GM21576 (cell line): ENCODE measurements at regions not wholly inside any gene's neighbourhood (a gene's known extent, or its start where the extent isn't known, plus 50 kb on each side); places are given as distances from the start of the nearest gene placed in this dataset.
"Not testable (repeated sequence)": the region's sequence is repeated elsewhere in the genome, so short reads cannot be mapped to it uniquely, and the experiment has no call there.

ENCODE experiments used
- ATAC-seq: cut with Tn5 transposase; IDR thresholded peaks from one replicate; pipeline ENCODE4 v1.9.1; 2021; ENCODE audit warnings: mild to moderate bottlenecking, moderate library complexity; ENCODE audit not compliant: unreplicated experiment

DNA sequence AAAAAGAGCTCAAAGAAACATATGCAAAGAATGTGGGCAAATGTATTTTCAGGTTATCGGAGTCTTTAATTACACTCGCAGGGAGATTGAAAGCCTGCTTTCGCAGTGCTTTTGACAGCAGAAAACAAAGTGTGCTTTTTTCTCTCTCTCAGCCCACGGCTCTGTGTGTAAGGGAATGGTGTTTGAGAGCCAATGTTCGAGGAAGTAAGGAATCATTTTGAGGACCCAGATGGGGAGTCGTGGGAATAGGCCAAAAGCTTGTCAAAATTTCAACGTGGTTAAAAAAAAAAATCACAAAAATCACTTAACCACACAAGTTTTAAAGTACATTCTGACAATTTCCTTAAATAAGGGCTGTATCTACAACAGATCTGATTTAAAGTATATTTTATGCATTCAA is 197.1 kb upstream of the IRS2 start:
- no peak for ATAC-seq

DNA sequence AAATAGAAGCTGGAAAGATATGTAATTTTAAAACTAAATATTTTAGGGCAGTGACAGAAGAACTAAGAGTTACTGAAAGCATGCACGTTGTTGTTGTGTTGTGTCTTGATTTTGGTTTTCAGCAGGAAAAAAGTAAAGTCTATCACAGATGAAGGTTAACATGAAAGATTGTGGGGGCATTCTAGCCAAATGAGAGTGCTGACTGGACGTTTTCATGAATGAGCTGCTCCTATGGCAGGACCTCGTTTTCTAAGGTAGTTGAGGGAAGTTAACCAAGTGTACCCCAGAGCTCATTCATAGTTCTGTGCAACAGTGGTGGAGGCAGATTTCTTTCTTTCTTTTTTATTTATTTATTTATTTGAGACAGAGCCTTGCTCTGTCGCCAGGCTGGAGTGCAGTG is 194.6 kb upstream of the IRS2 start:
- no peak for ATAC-seq

DNA sequence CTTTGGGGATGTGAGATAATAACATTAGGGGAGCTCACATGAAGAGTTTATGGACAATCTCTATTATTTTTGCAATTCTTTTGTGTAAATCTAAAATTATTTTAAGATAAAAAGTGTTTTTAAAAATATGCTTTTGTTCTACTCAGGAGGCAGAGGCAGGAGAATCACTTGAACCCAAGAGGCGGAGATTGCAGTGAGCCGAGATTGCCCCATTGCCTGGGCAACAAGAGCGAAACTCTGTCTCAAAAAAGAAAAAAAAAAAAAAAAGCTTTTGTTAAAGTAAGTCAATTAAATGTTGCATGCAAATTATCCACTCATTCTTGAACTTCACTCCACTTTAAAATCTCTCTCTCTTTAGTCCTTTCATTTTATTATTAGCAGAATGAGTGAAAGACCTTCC is 193.3 kb upstream of the IRS2 start:
- not testable (repeated sequence) for ATAC-seq

DNA sequence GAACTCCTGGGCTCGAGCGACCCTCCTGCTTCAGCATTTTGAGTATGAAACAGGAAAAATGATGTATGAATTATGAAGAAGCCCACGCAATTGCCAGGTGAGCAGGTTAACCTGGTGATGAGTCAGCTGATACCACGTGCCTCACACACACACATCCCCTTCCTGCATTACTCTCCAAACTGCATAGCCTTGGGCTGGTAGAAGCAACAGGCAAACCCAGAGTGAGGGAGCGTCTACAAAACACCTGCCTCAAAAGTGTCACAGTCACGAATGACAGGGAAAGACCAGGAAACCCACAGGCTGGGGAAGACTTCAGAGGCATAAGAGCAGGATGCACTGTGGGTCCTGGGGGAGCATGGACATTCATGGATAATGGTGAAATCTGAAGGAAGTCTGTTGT is 192.8 kb upstream of the IRS2 start:
- no peak for ATAC-seq

DNA sequence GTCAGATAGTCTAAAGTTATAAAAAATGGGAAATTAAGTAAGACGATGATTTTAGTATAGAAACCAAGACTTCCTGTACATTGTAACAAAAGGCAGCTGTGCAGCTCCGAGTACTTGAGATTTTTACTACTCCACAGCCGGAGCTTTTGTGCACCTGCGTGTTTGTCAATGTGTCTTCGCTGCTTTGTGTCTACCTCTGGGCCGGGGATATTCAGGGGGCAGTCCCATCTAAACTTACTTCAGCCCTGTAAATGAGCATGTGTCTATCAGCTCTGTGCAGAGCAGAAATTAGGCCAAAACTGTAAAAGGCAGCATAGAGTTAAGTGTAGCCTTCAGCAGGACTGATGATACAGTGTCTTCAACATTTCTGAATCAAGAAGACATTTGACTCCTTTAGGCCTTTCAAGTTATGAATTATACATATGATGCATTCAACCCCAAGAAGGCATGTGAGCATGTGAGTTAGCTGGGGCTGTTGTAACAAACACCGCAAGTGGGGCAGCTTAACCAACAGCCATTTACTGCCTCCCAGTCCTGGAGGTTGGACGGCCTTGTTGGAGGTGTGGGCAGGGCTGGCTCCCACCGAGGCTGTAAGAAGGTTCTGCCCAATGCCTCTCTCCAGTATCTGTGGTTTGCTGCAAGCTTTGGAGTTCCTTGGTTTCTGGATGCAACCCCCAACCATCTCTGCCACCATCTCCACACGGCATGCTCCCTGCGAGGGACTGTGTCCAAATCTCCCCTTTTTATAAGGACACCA is 191.0 kb upstream of the IRS2 start:
- no peak for ATAC-seq

DNA sequence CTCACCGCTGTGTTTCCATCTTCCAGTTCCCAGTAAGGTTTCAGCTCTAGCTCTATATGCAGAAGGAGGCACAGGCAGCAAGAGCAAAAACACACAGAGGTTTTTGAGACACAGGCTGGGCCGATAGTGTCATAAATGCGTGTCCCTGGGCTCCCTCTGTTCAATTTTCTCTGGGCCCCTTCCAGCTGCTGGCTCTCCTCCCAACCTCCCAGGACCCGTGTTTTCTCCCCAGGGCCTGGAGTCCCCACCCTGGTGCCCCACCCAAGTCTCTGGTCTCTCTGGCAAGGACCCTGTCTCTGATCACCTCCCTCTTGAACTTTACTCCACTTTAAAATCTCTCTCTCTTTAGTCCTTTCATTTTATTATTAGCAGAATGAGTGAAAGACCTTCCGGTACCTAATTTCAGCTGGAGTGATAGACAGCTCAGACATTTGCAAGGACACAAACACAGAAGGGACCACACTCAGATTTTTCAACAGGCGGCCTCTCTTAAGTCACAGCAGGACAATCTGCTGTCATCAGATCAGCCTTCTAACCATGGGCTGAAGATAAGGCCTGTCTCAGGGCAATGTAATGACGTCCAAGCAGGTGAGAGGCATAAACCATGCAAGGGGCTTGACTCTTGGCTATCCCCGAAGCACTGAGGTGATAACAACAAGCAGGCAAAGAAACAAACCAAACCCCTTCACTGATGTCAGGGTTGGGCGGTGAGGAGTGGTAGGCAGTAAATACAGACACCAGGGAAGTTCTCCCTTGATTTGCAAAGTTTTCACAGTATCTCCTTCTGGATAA is 190.0 kb upstream of the IRS2 start:
- ATAC-seq, result no peak

DNA sequence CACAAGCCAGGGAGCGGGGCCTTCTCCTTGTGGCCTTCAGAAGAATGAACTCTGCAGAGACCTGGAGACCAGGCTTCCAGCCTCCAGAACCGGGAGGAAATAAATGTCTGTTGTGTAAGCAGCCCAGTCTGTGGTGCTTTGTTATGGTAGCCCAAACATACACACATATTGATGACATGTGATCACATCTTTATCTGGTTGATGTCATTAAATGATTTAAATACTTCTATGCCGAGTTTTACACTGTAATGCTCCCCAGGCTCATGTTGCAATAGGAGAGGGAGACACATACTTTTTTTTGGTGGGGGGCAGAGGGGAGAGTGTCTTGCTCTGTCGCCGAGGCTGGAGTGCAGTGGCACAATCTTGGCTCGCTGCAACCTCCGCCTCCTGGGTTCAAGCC is 188.0 kb upstream of the IRS2 start:
- no peak for ATAC-seq

DNA sequence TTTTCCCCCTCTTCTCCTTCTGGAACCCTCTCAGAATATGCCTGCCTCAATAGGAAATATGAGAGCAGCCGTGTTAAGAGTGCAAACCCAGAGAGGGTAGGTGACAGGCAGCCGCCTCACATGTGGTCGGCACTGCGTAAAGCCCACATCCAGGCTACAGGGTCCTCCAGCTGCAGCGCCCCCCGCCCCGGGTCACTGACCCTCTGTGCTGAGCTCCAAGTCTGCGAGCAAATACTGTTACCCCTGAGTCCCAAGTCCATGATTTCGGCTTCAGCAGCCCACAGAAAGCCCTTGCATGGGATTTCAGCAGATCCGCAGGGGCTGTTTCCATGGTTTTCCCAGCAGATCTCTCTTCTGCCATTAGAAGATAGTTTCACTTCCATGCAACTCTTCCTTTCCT is 186.9 kb upstream of the IRS2 start:
- ATAC-seq, result no peak

DNA sequence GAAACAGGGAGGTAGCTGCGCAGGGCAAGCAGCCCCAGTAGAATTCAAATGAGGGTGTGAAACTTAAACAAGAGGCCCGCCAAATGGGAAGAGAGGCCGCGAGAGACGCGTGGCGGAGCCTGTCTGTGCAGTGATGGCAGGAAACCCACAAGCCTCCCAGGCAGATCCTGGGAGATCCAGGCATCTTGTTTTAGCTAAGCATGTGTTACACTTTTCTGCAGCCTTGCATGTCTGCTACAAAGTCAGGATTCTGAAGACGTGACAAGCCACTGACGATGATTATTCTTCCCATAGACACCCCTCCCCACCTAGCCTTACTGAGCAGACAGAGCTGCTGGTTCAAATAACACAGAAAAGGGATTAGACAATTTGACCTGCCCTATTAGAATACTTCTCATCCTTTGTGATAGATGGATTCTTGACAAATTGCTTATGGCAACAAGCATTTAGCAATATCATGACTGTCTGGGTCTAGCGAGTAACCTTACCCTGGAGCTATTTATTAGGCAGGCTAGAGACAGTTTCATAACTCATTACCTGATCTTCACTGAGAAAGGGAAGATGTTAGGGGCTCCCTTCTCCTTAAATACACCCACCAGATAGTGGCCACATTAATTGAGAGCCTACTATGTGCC is 185.2 kb upstream of the IRS2 start:
- no peak for ATAC-seq

DNA sequence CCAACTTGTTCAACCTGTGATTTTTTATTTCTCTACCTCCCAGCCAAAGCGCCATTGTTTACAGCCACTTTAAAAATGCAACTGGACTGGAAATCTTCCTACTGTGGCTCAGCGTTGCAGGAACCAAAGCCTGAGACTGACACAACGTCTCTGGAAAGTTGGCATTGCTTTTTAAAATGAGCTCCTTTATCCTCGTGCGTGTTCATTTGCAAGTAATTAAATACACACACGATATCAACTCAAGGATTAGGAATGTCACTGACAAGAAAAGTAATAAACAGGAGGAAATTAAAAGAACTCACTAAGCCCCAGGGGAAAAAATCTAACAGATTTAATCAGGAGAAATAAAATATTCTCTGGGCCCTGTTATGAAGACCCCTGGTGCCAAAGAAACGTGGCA is 184.6 kb upstream of the IRS2 start:
- ATAC-seq, result no peak

DNA sequence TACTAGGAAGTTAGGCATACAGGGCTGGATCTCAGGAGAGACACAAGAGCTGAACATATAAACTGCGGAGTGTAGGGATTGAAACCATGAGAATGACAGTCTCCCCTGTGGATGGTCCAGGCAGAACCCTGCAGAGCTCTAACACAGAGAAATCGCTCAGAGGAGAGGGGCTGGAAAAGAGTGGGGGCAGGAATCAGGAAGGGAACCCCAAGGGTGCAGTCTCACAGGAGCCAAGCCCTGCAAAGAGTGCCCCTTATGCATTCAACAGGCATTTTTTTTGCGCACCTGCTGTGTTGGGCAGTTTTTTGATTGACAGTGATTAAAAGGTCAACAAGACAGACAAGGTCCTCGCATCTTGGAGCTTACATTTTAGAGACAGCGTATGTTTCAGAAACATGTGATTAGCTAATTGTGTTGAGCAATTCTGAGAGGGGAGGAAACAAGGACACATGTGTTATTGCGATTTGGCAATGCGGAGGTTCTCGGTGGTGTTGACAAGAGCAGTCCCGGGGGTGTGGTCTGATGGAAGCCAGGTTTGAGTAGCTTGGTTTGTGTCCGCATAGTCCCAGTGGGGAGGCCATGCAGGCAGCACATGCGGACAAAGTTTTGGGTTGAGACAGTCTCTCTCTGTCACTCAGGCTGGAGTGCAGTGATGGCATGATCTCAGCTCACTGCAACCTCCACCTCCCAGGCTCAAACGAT is 182.6 kb upstream of the IRS2 start:
- ATAC-seq, result no peak

DNA sequence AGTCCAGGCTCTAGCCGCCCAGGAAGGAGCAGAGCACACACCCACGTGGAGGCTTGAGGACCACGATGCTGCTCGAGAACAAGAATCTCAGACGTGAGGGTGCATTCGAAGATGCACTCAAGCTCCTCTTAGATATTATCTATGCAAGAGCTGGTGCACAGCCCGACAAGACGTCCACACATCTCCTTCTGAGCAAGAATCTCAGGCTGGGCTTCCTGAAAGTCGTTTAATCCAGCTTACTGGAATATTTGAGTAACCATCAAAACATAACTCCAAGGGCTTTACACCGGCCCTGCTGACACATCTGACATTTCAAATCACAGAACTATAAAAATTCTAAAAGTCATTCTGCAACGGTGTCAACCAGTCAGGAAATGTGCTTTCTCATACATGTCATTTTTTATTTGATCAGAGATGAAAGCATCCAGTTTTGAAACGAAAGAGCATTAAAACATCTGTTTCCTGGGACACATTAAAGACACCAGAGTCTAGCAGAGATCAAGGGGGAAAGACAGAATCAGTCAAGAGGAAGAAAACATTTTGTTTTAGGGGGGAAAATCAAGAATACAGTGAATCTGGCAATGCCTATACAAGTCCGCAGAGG is 177.7 kb upstream of the IRS2 start:
- ATAC-seq, result no peak

DNA sequence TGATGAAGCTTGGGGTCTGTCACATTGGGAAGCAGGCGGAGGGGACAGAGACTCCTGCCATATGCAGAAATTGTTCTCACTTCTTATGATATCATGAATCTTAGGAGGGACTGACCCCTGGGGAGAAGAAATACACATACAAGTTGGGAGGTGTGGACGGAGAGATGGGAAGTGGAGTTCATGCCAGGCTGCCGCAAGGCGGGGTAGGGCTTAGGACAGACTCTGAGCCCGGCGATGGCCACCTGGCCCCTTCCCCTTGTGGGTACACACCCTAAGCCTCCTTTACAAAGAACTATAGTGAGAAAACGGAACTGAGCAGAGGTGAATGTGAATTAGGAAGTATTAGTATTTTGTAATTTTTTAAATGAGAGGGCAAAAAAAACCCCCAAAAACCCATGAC is 177.0 kb upstream of the IRS2 start:
- no peak for ATAC-seq

DNA sequence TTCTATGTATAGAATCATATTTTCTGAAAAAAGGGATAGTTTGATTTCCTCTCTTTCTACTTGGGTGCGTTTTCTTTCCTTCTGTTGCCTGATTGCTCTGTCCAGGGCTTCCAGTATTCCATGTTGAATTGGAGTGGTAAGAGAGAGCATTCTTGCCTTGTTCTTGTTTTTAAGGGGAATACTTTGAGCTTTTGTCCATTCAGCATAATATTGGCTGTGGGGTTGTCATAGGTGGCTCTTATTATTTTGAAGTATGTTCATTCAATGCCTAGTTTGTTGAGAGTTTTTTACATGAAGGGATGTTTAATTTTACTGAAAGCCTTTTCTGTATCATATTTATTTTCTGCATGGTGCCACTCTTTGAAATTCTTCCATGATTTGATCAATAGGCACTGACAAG is 173.5 kb upstream of the IRS2 start:
- ATAC-seq, result no peak

DNA sequence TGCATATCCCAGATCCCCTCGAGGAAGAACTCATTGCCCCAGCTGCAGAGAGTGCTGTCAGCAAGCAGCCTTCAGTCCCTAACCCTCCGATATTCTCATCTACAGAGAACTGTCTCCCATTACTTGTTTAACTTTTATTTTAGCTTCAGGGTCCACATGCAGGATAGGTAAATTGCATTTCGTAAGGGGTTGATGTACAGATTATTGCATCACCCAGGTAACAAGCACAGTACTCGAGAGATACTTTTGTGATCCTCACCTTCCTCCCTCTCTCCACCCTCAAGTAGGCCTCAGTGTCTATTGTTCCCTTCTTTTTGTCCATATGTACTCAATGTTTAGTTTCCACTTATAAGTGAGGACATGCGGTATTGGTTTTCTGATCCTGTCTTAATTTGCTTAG is 171.5 kb upstream of the IRS2 start:
- ATAC-seq, result no peak

DNA sequence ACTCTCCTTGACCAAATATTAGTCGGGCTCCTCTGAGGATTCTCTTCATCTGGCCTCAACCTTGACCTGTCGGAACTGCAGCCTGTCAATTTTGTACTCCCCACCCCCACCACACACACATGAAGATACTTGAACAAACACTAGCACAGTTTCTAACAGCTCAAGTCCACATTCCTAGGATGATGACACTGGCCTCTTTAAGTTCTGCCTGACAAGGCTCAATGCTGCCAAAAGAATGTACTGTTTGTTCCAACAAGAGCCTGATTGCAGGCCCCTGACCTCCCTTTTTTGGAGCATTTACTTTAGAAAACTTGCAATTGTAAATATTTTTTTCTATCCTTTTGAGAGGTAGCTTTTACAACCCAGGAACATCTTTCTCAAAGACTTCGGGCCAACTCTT is 169.2 kb upstream of the IRS2 start:
- ATAC-seq, result no peak

DNA sequence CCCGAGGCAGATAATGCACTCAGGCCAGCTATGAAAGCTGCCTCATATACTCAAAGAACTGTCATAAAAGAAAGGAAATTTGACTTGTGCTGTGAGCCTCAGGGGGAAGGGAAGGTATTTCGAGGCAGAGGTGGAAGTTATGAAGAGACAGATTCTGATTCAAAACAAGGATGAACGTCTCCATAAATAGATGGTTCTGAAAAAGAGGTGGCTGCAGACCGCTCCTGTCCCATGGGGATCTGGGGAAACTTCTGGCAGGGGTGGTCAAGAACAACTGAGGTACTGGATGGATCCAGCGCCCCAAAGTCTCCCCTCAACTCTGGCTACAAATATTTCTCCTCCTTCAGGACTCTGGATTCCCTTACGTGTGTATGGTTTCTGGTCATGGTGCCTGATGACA is 168.1 kb upstream of the IRS2 start:
- ATAC-seq, result no peak

DNA sequence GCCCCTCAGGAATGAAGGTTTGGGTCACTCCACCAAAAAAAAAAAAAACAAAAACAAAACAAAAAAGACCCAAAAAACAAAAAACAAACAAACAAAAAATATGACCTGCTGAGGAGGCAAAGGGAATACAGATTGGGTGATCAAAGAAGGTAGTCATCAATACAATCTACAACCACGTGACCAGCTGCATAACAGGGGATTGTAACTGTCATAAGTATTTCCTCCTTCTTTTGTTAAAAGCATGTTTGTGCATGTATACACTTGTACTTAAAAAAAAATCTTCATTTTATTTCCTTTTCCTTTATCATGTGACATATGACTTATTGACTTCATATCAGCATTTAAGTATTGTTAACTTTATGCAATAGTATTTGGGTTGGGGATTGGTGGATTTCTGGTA is 165.1 kb upstream of the IRS2 start:
- no peak for ATAC-seq

DNA sequence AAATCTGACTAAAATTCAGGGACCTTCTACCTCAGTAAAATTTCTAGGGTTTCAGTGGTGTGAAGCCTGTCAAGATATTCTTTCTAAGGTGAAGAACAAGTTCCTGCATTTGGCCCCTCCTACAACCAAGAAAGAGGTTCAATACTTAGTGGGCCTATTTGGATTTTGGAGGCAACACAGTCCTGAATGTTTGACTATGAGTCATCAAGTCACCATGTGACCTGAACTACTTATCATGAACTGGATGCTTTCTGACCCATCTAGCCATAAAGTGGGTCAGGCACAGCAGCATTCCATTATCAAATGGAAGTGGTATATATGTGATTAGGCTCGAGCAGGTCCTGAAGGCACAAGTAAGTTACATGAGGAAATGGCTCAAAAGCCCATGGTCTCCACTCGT is 163.0 kb upstream of the IRS2 start:
- ATAC-seq, result no peak

DNA sequence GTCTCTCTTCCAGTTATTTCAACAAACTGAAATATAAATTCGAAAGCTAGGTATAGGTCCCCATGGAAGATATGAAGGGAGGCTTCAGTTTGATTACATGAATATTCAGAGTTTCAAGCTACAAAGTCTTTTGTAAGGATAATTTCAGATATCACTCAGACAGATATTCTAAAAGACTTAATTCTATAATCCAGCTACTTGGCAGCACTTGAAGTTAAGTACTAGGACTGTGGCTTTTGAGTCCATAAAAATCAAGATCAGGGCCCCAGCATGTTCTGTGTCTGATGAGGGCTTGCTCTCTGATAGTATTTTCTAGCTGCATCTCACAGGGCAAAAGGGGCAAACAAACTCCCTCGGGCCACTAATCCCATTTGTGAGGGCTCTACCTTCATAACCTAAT is 160.6 kb upstream of the IRS2 start:
- no peak for ATAC-seq
